KMS-11 (cell line): ENCODE measurements at regions not wholly inside any gene's neighbourhood (a gene's known extent, or its start where the extent isn't known, plus 50 kb on each side); places are given as distances from the start of the nearest gene placed in this dataset.

ENCODE experiments used
- H2AFZ ChIP-seq: fragments of 200-600 bp; sonication (generic); 2 replicates; pipeline ENCODE4 v1.6.1; 2016; ENCODE audit warnings: antibody characterized with exemption, mixed run types, low read depth
- H3K27ac ChIP-seq: fragments of 200-600 bp; sonication (generic); 2 replicates; pipeline ENCODE4 v1.6.1; 2016; ENCODE audit warnings: mild to moderate bottlenecking, mixed run types
- H3K27me3 ChIP-seq: fragments of 200-600 bp; sonication (generic); 2 replicates; pipeline ENCODE4 v1.6.1; 2017; ENCODE audit warnings: mild to moderate bottlenecking, low read depth, mixed run types, moderate library complexity; ENCODE audit not compliant: insufficient read depth
- H3K36me3 ChIP-seq: fragments of 200-600 bp; sonication (generic); 2 replicates; pipeline ENCODE4 v1.6.1; 2017; ENCODE audit warnings: mild to moderate bottlenecking, mixed run types; ENCODE audit not compliant: insufficient read depth
- H3K4me1 ChIP-seq: fragments of 200-600 bp; sonication (generic); 2 replicates; pipeline ENCODE4 v1.6.1; 2016; ENCODE audit warnings: mild to moderate bottlenecking, low read depth, mixed run types; ENCODE audit not compliant: poor library complexity, severe bottlenecking
- H3K4me2 ChIP-seq: fragments of 200-600 bp; sonication (generic); 2 replicates; pipeline ENCODE4 v1.7.0; 2016; ENCODE audit warnings: mild to moderate bottlenecking, mixed run types
- H3K4me3 ChIP-seq: fragments of 200-600 bp; sonication (generic); IDR thresholded peaks from 2 replicates; pipeline ENCODE4 v1.6.1; 2017; ENCODE audit warnings: low read depth, low read length, mixed read lengths; ENCODE audit not compliant: insufficient read depth
- H3K79me2 ChIP-seq: fragments of 200-600 bp; sonication (generic); 2 replicates; pipeline ENCODE4 v1.6.1; 2016; ENCODE audit warnings: low read depth, mixed run types; ENCODE audit not compliant: insufficient read depth
- H3K9ac ChIP-seq: fragments of 200-600 bp; sonication (generic); 2 replicates; pipeline ENCODE4 v1.6.1; 2016; ENCODE audit warnings: mild to moderate bottlenecking, mixed run types
- H4K20me1 ChIP-seq: fragments of 200-600 bp; sonication (generic); 2 replicates; pipeline ENCODE4 v1.6.1; 2016; ENCODE audit warnings: mild to moderate bottlenecking, mixed run types; ENCODE audit not compliant: insufficient read depth
- CTCF ChIP-seq: fragments of 200-600 bp; sonication (generic); conservative IDR thresholded peaks from 2 replicates; pipeline ENCODE4 v1.6.1; 2017; ENCODE audit warnings: low read depth, mild to moderate bottlenecking, antibody characterized with exemption, low read length, moderate library complexity, mixed read lengths

DNA sequence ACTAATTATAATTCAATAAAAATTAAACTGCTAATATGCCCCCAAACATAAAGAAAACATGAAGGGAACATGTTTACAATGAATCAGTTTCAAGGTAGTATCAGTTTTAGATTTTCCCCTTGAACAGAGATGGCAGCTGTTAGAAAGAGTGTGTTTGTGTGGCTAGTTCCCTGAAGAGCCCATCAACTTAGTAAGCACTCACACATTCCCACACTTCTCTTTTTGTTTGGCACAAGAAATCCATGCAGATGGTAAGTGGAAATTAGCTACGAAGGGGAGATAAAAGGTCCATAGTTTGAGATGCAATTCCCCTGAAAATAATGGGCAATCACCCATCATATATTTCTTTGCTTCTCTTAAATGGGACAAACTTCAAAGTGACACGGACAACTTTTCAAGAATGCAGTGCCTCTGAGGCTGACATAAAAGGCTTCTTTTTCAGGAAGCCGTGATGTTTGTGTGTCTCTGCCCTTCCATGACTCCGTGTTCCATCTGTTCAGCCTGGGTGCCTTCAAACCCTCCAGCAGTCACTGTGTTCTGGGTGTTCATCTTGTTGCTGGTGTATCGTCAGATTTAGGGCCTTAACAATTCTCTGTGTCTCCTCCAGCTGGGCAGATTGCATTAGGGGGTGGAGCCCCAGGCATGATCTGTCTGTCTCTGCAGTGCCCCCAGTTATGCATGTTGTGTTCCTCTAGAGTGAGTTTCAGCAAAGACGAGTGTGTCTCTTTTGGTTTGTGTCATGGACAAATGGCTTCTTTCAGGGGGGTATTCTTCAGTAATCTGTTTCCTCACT is 259.5 kb upstream of the NPY start:
- Histone ChIP-seq H3K4me3 (no peak overlapping the region), H2AFZ (no peak overlapping the region), H3K4me1 (no peaks in the 10 kb centered on the region), H4K20me1 (no peaks in the 10 kb centered on the region), H3K27ac (no peak overlapping the region), H3K79me2 (no peaks in the 10 kb centered on the region), H3K36me3 (no peaks in the 10 kb centered on the region), H3K9ac (no peak overlapping the region), H3K4me2 (no peak overlapping the region), H3K27me3 (no peaks in the 10 kb centered on the region)
- TF ChIP-seq CTCF: no peak

- Histone ChIP-seq H3K36me3 (no peaks in the 10 kb centered on the region), H3K4me3 (no peak overlapping the region), H3K4me1 (no peaks in the 10 kb centered on the region), H2AFZ (no peak overlapping the region), H3K9ac (no peak overlapping the region), H3K4me2 (no peak overlapping the region), H3K79me2 (no peaks in the 10 kb centered on the region), H3K27me3 (no peaks in the 10 kb centered on the region), H4K20me1 (no peaks in the 10 kb centered on the region), H3K27ac (no peak overlapping the region)
- TF ChIP-seq CTCF: no peak
These were observed 258.9 kb upstream of the NPY start for GRCh38 chr7:24025094-24025493.

DNA sequence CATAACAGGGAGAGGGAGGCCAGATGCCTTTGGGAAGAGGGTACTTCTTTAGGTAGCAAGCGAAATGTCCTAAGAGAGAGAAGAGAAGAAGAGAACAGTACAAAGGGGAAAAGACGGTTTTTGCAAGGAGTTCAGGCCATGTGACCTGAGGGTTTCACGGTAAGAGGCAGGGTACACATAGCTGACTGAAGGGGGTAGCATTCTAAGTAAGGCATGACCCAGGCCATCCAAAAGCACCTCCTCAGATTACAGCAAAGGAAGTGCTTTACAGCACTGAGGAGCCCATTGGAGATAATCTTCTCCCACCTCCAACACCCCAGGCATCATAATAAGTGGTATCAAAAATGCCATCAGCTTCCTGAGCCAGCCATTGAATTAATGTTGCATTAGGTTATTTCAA is 258.2 kb upstream of the NPY start:
- Histone ChIP-seq H3K4me2 (no peak overlapping the region), H2AFZ (no peak overlapping the region), H3K27me3 (no peaks in the 10 kb centered on the region)

GRCh38 chr7:24026351-24026750 is 257.6 kb upstream of the NPY start:
- Histone ChIP-seq H3K79me2 (no peaks in the 10 kb centered on the region), H3K4me1 (no peaks in the 10 kb centered on the region), H3K4me2 (no peak overlapping the region), H4K20me1 (no peaks in the 10 kb centered on the region), H3K27me3 (no peaks in the 10 kb centered on the region), H3K4me3 (no peak overlapping the region), H3K27ac (no peak overlapping the region), H2AFZ (no peak overlapping the region), H3K36me3 (no peaks in the 10 kb centered on the region), H3K9ac (no peak overlapping the region)
- TF ChIP-seq CTCF: no peak

More for the DNA sequence above, 258.2 kb upstream of the NPY start:
- no peaks in the 10 kb centered on the region for H3K4me1 ChIP-seq
- no peak overlapping the region for H3K4me3 ChIP-seq
- no peaks in the 10 kb centered on the region for H3K36me3 ChIP-seq
- no peak overlapping the region for H3K9ac ChIP-seq
- H4K20me1 ChIP-seq: no peaks in the 10 kb centered on the region
- no peak overlapping the region for H3K27ac ChIP-seq
- H3K79me2 ChIP-seq: no peaks in the 10 kb centered on the region
- TF ChIP-seq CTCF: no peak
